Activated naive CD4-positive, alpha-beta T cell treated with Interleukin-2 at 50 U/mL for 16 hours (primary cell): ENCODE measurements at regions not wholly inside any gene's neighbourhood (a gene's known extent, or its start where the extent isn't known, plus 50 kb on each side); places are given as distances from the start of the nearest gene placed in this dataset.

Experiments used
- DNase-seq: peaks from one replicate; pipeline ENCODE4 v3.0.0-alpha.2; 2020

DNA sequence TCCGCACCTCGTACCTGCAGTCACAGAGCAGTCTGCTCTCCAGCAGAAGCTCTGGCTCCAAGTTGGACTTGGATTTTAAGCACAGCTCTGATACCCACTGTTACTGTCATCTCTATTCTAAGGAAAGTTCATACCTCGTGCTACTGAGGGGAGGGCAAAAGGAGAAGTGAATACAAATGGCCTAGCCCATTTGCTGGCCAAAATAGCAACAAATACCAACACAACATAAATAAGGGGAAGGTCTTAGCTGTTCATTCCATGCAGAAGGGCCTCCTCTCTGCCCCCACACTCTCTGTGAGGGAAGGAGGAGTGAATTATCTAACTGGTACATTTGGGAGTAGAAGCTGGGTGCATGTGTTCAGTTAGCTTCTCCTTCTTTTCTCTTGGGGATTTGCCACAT is 739.4 kb upstream of the RAB6C start:
- no peak for DNase-seq

DNA sequence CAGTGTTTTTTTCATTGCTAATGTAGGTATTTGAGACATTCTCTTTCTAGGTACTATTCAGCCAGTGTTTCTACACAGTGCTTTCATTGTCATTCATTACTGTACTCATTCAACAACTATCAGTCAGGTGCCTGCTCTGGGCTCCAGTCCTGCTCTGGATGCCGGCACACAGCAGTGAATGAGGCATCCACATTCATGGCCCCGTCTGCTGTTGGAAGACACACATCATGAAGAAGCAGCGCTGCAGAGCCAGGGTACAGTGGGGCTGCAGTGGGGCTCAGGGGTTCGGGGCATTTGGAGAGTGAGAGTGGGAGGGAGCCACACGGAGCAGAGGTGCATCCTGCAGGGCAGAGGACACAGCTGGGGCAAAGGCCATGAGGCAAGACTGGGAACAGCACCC is 737.2 kb upstream of the RAB6C start:
- no peak for DNase-seq

DNA sequence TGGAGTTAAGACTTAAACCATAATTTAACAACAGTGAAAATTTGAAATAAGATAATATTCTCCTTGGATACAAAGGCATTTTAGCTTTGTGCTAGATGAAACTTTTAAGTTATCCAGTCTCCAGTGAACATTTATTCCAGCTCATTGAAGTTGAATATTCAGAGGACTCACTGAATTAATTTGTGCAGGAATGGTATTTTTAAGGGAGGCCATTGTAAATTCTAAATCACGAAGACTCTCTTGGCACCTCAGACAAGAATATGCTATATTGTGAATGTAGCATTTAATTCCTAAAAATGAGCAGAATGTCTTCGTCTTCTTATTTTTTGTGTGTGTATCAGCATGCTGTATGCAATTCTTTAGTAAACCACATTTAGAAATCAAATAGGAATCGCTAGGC is 731.7 kb upstream of the RAB6C start:
- DNase-seq, result no peak

DNA sequence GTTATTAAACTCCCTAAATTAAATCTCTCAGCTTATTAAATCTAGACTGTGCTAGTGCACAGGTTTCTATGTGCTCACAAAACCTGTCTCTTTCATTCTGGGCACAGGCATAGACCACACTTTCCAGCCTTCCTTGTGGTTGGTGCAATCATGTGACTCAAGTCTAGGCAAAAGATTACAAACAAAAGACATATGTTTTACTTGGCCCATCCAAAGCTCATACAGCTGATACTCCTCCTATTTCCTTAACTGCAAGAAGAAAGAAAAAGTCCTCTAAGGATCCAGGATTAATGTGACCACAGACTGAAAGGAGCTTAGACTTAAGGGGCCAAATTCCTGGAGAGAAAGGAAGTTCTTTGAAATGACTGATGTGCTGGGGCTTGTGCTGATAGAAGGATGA is 731.3 kb upstream of the RAB6C start:
- DNase-seq, result no peak

DNA sequence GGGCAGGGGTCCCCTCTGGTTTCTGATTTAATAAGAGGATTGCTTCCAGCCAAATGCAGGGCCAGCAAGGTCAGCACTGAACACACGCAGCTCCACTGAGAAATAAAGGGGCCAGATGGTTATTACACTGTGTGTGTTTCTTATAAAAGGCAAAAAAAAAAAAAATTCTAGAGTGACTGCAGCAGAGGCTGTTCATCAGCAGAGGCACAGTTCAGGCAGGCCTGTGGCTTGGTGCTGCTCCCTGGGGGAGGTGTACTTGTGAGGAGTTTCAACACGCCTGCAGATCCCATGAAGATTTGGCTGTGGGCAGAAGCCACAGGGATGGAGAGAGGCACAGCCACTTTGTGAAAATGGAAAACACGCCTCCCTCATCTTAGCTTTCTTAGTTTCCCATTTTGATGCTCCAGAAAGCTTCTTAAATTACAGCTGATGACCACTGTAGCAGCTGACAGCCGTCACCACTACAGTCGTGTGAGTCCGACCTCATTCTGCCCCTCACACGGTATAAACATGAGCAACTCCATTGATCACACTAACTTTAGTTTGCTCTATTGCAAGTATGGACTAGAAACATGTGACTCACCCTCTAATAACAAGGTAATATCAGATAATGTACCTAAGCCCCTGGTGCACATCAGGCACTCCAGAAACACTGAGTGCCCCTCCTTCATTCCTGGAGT is 726.5 kb upstream of the RAB6C start:
- DNase-seq, result no peak

DNA sequence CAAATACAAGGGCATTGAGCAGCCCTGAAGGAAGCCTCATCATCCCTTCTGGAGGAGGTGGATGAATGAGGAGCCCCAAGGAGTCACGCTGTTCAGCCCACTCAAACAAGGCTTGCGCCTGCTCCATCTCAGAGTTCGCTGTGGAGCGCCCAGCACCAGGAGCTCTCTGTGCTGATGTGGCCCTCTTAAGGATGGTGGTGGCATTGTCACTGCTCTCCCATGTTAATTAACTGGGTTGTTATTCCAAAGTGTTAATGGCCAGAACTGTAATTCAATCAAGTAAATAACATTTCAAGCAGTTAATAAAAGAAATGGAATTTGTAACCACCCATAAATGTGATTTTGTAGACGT is 726.0 kb upstream of the RAB6C start:
- DNase-seq, result no peak

DNA sequence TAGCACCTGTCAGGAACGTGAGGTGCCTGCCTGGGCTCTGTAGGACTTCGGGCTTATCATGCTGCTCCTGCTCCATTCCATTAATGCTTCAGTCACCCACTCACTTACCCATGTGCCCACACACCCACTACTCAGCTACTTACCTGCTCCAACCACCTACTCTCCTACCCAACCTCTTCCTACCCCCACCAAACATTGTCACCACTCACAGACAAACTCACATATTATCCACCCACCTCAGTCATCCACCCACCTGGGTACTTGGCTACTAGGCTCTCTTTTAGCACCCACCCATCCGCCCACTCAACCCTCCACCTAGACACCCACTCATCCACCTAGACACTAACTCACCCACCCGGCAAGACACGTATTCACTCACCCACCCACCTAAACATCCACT is 724.7 kb upstream of the RAB6C start:
- DNase-seq, result no peak

DNA sequence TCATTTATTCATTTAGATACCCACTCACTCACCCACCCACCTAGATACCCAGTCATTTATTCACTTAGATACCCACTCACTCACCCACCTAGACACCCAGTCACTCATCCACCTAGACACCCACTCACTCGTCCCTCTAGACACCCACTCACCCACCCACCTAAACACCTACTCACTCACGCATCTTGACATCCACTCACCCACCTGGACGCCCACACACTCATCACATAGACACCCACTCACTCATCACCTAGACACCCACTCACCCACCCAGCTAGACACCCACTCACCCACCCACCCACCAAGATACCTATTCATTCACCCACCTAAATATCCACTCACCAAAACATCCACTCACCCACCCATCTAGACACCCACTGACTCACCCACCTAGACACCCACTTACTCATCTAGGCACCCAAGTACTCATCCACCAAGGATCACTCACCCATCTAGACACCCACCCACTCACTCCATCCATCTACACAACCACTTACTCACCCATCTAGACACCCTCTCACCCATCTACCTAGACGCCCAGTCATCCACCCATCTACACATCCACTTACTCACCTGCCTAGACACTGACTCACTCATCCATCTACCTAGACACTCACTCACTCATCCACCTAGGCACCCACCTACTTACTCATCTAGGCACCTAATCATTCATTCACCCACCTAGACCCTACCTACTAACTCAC is 723.7 kb upstream of the RAB6C start:
- DNase-seq, result no peak

DNA sequence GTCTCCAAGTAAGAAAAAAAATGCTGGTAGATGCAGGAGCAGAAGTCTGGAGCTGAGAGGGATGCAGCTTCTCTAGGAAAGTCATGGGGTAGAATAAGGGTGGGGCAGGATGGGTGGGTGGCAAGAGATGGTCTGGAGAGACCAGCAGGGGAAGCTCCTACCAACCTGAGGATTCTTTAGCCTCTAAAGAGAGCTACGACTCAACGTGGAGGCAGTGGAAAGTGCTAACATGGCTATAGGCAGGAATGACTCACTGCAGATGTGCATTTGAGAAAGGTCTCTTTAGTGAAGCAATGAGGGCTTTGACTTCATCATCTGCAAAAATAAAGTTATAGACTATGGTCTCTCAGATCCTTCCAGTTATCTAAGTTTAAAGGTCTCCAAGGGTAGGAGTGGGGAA is 722.8 kb upstream of the RAB6C start:
- DNase-seq, result no peak

DNA sequence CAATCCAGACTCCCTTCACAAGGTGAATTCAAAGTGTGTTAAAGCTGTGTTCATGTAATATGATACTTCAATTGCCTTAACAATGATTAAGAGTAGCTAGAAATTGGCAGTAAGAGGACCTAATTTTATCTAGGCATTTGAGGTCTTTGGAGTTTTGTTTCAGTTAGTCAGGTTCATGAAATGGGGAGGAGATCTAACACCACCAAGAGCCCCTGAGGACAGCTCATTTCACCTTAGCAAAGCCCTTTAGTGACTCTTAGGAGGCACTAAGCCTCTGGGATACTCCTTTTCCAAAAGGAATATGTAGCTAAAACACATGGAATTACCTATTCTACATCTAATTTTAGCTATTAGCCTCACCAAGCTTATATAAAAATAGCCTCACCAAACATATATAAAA is 716.5 kb upstream of the RAB6C start:
- DNase-seq, result no peak

DNA sequence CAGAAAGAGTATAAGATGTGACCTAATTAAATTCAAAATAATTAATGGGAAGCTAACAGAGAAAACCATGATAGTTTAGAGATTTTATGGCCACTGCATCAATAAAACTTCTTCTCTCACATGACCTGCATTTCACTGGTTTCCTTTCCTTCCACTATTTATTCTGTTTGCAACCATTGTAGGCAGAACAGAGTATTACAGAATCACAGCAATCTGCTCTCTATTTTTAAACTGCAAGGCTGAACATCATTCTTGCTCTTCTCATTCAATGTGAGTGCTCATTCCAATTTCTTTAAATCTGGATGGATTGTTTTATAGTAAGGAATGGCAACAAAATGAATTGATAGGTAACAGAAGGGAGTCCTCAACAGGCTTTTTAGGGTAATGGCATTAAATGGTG is 715.5 kb upstream of the RAB6C start:
- DNase-seq, result no peak

DNA sequence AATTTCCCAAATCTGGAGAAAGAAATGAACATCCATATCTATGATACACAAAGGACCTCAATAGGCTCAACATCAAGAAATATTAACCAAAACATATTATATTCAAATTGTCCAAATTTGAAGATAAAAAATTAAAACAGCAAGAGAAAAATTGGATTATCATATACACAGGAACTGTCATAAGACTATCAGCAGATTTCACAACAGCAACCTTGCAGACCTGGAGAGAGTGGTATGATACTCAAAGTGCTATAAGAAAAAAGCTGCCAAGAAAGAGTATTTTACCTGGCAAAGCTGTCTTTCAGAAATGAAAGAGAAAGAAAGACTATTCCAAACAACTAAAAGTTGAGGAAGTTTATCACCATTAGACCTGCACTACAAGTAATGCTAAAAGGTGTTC is 711.9 kb upstream of the RAB6C start:
- DNase-seq, result no peak

DNA sequence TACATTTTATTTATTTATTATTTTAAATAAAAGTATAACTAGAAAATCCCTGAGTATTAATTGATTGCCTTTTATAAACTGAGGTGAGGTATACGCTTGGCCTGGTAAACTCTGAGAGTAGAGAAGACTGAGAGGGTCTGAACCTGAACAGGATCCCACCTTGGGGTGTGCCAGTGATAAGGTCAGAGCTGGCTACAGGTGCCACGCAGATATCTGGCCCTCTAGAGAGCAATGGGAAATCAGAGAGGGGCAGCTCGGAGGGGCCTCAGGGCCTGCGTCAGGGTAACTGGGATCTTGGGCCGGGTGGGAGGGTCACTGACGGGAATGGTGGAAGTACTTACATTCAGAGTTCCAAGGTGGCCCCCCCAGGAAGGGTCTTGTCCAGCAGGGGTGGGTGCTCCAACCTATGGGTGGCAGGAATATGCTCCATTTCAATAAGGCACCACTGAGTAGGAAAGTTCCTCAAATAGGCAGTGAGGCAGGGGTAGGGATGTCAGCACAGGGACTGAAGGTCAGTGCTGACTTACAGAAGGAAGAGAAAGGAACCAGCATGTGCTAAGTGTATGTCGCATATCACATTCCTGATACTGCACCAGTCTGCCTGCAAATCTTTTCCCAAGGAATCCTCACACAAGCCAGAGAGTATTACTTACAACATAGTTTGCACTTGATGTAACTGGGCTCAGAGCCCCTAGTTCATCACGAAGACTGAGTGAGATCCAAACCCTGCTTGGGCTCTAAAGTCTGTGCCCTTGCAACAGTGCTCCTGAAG is 706.0 kb upstream of the RAB6C start:
- DNase-seq, result no peak

DNA sequence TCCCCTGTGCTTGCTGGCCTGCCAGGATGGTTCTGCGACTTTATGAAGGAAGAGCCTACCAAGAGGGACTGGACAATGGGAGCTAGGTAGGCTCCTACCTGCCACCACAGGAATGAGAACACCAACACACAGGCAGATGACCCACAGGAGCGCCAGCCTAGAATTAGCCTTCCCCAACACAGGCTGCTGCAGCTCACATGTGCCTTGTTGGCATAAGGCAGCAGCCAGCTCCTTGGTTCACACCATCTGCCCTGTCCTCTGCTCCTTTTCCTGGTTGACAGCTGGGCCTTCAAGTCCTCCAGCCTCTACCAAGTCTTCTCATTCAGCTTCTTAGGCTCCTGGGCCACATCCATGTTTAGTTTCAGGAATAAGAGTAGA is 705.4 kb upstream of the RAB6C start:
- no peak for DNase-seq

DNA sequence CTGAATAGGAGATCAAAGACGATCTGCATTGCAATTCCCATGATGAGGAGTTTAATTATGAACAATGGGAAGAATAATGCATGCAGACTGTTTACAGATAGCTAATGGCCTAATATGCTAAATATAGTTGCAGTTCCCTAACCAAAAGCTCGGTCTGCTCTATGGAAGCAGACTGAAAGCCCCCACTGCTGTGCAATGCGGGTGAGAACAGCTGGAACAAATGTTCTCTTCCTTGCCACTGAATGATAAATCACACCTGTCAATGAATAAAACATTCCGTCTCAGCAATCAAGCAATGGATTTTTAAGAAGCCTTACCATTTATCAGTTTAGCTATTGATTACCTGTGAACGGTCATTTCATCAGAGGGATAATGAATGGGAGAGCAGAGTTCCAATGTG is 704.5 kb upstream of the RAB6C start:
- no peak for DNase-seq

DNA sequence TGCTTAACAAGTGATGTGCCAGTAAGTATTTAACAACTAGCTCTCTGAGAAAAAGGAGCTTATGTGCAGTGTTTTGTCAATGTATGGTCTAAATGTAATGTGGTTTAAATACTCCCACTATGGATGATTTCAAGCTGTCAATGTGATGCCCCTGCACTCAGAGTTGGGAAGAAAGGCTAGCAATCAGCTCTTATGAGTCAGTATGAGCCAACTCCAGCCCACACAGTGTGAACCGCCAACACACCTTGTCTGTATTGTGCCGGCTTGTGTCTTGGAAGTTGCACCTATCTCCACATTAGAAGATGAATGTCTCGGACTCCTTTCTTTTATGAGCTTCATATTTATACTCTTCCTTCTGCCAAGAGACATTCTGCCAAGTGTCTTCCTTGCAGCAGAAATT is 703.8 kb upstream of the RAB6C start:
- no peak for DNase-seq

DNA sequence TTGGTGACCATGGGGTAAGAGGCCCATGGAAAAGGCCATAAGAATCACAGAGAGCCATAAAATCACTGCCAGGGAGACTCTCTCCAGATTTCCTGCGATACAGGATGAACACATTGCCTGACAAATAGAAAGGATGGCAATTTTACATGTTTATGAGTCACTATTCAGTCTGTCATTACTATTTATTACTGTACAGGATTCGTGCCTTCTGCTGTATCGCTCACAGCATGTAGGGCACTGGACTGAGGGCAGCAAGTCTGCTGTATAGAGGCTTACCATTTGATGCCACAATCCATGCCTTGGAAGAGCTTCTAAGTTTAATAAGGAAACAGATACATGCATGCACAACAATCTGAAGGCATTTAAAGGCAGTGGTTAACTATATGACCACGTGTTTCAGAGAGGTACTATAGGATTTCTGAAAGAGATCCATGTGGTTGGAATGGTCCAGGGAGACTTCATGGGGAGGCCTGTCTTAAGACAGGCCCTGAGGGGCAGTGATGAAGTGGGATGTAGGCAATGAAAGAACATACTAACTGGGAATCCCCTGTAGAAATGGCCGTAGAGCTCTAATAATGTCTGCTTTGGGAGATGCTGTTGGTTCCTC is 702.4 kb upstream of the RAB6C start:
- DNase-seq, result no peak

DNA sequence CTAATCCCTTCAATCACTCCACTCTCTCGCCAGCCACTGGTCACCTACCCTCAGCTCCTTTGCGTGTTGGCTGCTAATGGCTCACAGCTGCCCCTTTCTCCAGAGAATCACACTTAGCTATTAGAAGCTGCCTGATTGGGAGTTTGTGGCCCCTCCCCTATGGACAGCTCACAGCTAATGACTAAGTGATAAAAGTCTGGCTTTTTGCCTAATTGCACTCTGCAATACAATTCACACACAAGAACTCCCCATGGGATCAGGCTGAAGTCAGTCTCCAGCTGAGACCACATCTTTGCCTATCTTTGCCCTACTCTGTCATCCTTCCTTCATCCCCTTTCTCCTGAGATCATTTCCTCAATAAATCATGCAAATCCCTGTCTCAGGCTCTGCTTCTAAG is 701.9 kb upstream of the RAB6C start:
- no peak for DNase-seq

DNA sequence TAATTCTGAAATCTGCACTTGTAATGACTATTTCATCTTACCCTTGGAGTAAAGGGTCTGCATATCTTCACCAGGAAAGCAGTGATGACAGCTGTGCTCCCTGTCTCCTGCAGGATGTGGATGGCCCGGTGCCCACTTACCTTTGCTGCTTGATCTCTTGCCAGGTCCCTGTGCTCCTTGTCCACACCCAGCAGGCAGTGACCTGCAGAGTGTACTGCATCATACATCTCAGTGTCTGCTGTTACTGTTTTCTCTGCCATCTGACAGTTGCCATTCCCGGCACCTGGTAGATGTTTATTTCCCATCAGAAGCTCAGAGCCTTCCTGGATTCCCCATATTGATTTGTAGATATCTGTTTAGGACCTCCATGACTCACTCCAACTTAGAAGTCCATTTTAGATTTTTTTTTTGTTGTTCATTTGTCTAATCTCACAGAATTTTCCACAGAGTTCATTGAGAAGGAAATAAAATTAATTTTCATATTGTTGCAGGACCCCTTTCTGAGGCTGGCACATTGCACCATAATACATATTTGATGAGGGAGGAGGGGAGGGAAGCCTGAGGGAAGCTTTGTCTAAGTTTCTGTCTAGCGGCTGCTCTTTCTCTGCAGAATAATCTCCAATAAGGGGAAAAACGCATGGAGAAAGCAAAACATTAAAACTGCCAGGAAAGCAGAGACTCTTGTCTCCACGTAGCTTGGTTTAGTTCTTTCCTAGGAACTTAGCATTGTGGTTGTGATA is 697.5 kb upstream of the RAB6C start:
- no peak for DNase-seq

DNA sequence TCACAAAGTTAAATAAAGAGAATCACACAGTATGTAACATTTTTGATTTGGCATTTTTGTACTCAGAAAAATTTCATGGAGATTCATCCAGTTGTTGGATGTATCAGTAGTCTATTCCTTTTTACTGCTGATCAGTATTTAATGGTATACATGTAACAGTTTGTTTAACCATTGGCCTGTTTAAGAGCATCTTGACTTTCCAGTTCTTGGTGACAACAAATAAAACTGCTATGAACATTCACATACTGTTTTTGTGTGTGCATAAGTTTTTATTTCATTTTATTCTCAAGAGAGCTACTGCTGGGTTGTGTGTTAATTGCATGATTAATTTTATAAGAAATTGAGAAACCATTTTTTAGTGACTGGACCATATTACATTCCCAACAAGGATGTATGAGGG is 694.5 kb upstream of the RAB6C start:
- no peak for DNase-seq

DNA sequence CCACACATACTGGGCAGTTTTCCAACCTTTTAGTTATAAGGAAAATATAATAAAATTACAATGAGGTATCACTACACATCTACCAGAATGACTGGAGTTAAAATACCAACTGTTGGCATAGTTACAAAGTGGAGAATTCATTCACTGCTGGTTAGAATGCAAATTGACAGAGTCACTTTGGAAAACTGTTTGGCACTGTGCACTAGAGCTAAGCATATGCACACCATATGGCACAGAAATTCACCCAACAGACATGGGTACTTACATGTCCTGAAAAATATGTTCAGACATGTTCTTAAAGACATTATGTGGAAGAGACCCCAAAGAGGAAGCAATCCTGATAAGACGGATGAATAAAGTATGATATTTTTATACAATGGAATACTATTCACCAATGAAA is 686.1 kb upstream of the RAB6C start:
- no peak for DNase-seq

DNA sequence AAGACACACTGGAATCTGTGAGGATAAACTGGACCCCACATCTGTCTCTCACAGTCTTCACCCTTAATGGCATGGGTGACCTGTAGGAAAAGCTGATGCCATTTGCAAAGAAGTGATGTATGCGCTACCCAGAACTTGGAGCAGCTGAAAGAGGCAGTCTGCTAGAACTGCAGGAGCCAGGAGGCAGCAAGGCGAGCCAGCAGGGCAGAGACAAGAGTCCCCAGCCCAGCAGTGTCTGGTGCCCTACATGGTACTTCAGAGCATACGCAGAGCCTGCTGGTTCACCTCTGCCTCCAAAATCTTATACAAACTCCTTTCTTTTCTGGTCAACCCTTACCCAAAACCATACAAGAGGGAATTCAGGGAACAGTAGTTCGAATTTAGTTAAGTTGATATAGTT is 683.1 kb upstream of the RAB6C start:
- no peak for DNase-seq

DNA sequence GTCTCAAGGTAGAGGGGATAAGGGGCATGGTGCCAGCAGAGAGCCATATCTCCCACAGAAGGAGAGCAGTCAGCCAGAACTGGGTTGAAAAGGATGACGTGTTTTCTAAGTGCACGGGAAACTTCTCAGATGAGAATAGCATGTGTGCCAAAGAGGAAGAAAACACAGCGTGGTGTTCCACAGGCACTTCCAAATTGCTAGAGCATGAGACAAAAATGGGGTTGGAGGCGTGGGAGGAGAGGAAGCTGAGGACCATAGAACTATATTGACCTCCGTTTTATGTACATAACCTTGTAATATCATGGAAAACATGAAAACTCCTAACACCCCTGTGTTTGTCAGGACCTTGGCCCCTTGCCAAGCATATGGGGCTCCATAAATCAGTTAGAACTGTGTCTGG is 682.7 kb upstream of the RAB6C start:
- no peak for DNase-seq
